ENCODE measurements at regions not wholly inside any gene's neighbourhood (a gene's known extent, or its start where the extent isn't known, plus 50 kb on each side); places are given as distances from the start of the nearest gene placed in this dataset.

GRCh38 chr3:193992425-193993037 lies 143.4 kb upstream of the HES1 start:
- no peak overlapping the region for H2BK12ac ChIP-seq (ENCODE audit: low read depth, low read length)
- DNase-seq (ENCODE audit: low read depth in 1 of 2, low spot score in 2 of 2): no peak
- ChIA-PET POLR2A (ENCODE audit: partially characterized antibody) (no interaction called here), CTCF (ENCODE audit: partially characterized antibody) (interaction anchor here (0.8 to 2.2 kb wide), 8 partner anchors 10 to 288 kb away, joined by 3 to 6 read pairs (median 3); partner anchors contain the start of gene HES1)
- no peaks in the 10 kb centered on the region for H3K9me3 ChIP-seq (ENCODE audit: insufficient read depth in 2 of 2, low read depth in 1 of 2, low read length in 1 of 2)
- no peak overlapping the region for H4K91ac ChIP-seq (replicated peaks; ENCODE audit: insufficient read length, low read length)
- no peak overlapping the region for H4K5ac ChIP-seq (ENCODE audit: insufficient read length, low read depth, low read length)
- H3K14ac ChIP-seq (ENCODE audit: insufficient read length): no peak overlapping the region
- H3K79me2 ChIP-seq (ENCODE audit: control insufficient read depth in 1 of 2, insufficient read depth in 2 of 2, low read length in 2 of 2): no peaks in the 10 kb centered on the region
- no peak overlapping the region for H3K27ac ChIP-seq (ENCODE audit: low read depth, low read length)
- H3K4me1 ChIP-seq (replicated peaks in 1 of 4; ENCODE audit: control insufficient read depth in 3 of 4, insufficient read depth in 4 of 4, low read length in 3 of 4): peaks cover 6 to 13% (median 8%) of the 10 kb centered on the region in 4 experiments; a peak in 5 of 7 replicates
- H4K20me1 ChIP-seq (replicated peaks in 1 of 2; ENCODE audit: control insufficient read depth in 1 of 2, insufficient read depth in 2 of 2, low read length in 2 of 2): no peaks in the 10 kb centered on the region
- no peak overlapping the region for H2BK120ac ChIP-seq (replicated peaks; ENCODE audit: low read depth, low read length)
- whole genome bisulfite sequencing, 2 experiments (ENCODE audit: extremely low coverage in 1 of 2, insufficient coverage in 1 of 2, insufficient read length in 1 of 2, insufficient replicate concordance in 2 of 2, low coverage in 1 of 2, low lambda C conversion rate in 2 of 2, missing lambda C conversion rate in 1 of 2): 90% methylated on average over 2 of the region's 2 CpGs; no CpG with 5 or more reads in 1 of the 2 experiments
- H4K8ac ChIP-seq (ENCODE audit: extremely low read depth, insufficient read depth, low read length): no peak overlapping the region
- FAIRE-seq: no peak
- no peaks in the 10 kb centered on the region for H3K23me2 ChIP-seq (ENCODE audit: low read depth, low read length)
- H3K9ac ChIP-seq (replicated peaks in 1 of 4; ENCODE audit: extremely low read depth in 1 of 4, low read depth in 3 of 4, low read length in 3 of 4): no peak overlapping the region
- no peak overlapping the region for H2BK20ac ChIP-seq (ENCODE audit: low read length)
- no peak overlapping the region for H2BK5ac ChIP-seq (ENCODE audit: low read depth, low read length)
- H3K23ac ChIP-seq (ENCODE audit: insufficient read length): no peak overlapping the region
- H2AK5ac ChIP-seq (ENCODE audit: low read depth, low read length): no peak overlapping the region
- H3K36me3 ChIP-seq (ENCODE audit: control insufficient read depth in 2 of 4, insufficient read depth in 4 of 4, low read length in 3 of 4): no peaks in the 10 kb centered on the region
- H2AFZ ChIP-seq (ENCODE audit: low read length): no peak overlapping the region
- no peak overlapping the region for H2BK15ac ChIP-seq (ENCODE audit: low read length)
- no peak overlapping the region for H3K18ac ChIP-seq (ENCODE audit: extremely low read depth, low read length)
- H3K4me3 ChIP-seq (ENCODE audit: extremely low read depth in 1 of 4, insufficient read depth in 2 of 4, low read depth in 3 of 4, low read length in 4 of 4): no peak overlapping the region
- no peak overlapping the region for H3K4me2 ChIP-seq (ENCODE audit: insufficient read depth in 1 of 2, low read depth in 2 of 2, low read length in 2 of 2)
- H3K4ac ChIP-seq (replicated peaks; ENCODE audit: insufficient read length, low read depth, low read length): no peak overlapping the region
- H3K27me3 ChIP-seq (replicated peaks in 1 of 4; ENCODE audit: control insufficient read depth in 3 of 4, extremely low read depth in 1 of 4, insufficient read depth in 3 of 4, low read length in 3 of 4): peaks cover 0 to 7% (median 0%) of the 10 kb centered on the region in 4 experiments; a peak in 2 of 7 replicates
- no peak overlapping the region for H3K56ac ChIP-seq (replicated peaks; ENCODE audit: insufficient read length, low read depth, low read length)
- no peaks in the 10 kb centered on the region for H3K79me1 ChIP-seq (ENCODE audit: low read depth, low read length)
- no peak for TF ChIP-seq TBP (IDR thresholded peaks at IDR 0.05; ENCODE audit: low read depth, low read length)
- no peak for TF ChIP-seq ATF2 (IDR thresholded peaks at IDR 0.05; ENCODE audit: low read length)
- no peak for TF ChIP-seq KDM4A (IDR thresholded peaks at IDR 0.05; ENCODE audit: low read depth, low read length, severe bottlenecking)
- TF ChIP-seq JUN (IDR thresholded peaks at IDR 0.05; ENCODE audit: low read depth, low read length): no peak
- no peak for TF ChIP-seq KDM5A (IDR thresholded peaks at IDR 0.05; ENCODE audit: low read length)
- TF ChIP-seq POU5F1 (IDR thresholded peaks at IDR 0.05; ENCODE audit: low read depth, low read length): no peak
- TF ChIP-seq EP300 (IDR thresholded peaks at IDR 0.05; ENCODE audit: borderline replicate concordance in 1 of 2, low read depth in 2 of 2, low read length in 2 of 2): no peak
- no peak for TF ChIP-seq BACH1 (IDR thresholded peaks at IDR 0.05; ENCODE audit: low read length)
- TF ChIP-seq, protein P1, sequence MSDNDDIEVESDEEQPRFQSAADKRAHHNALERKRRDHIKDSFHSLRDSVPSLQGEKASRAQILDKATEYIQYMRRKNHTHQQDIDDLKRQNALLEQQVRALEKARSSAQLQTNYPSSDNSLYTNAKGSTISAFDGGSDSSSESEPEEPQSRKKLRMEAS (IDR thresholded peaks at IDR 0.05): no peak
- TF ChIP-seq E2F6 (IDR thresholded peaks at IDR 0.05): no peak
- TF ChIP-seq SUZ12 (IDR thresholded peaks at IDR 0.05; ENCODE audit: low read length): no peak

Measured in H1 (cell line).